ENCODE measurements at regions not wholly inside any gene's neighbourhood (a gene's known extent, or its start where the extent isn't known, plus 50 kb on each side); places are given as distances from the start of the nearest gene placed in this dataset.
"Not testable (repeated sequence)": the region's sequence is repeated elsewhere in the genome, so short reads cannot be mapped to it uniquely, and the experiment has no call there.

DNA sequence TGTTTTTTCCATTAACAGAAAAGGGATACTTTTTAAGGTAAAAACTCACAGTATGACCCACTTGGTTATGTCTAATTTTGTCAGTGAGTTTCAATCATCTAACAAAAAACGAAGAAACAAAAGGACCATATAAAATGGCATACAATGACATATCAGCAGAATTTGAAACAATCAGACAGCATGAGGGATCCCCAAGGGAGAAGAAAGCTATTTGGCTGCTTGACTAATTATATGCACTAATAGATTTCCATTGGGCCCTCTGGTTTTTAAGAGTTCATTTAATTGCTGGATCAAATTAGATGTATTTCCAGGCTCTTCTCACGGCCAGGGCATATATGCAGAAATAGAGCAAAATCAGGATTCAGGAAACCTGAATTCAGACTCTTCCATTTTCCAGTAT is 376.4 kb upstream of the GBE1 start:
- DNase-seq: peak in 1 of 3 experiments; percentile 6

DNA sequence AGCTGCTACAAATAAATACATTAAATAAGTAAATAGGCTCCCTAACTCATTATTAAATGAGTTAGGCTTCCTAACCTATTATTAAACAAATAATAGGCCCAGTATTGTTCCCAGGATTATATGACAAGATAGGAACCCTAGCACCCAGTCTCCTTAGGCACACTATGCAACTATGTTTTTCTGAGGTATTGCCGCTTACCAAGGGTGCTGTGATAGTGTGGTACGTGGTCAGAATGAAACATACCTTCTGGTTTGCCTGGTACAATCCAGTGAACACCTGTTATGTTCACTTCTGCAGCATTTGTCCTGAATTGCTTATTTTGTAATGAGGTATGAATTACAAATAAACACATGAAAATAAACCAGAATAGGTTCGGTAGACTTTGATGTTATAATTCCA is 375.6 kb upstream of the GBE1 start:
- no peak for DNase-seq

DNA sequence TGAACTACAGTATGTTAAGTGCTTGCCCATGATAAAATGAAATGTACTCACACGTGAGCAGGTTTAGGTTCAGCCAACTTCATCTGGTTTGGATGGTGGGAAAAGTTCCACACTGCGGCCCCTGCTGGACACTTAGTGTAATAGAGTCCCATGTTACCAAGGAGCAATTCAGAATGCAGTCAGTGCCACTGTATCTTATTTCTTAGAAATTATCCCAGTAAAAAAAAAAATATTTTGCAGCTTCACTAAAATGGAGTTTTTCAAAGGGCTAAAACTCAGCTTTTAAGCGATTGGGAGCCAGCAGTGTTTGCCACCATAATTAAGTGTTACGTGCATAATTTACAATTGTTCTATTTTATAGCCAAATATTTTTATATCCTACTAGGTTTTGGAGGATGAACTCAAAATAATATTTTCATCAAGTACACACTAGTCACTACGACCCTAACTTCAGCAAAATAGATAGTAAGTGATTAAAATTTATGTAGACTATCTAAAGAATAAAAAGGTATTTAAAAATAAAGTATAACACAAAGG is 371.7 kb upstream of the GBE1 start:
- peak in 2 of 3 experiments; percentile 13 to 27 for DNase-seq

DNA sequence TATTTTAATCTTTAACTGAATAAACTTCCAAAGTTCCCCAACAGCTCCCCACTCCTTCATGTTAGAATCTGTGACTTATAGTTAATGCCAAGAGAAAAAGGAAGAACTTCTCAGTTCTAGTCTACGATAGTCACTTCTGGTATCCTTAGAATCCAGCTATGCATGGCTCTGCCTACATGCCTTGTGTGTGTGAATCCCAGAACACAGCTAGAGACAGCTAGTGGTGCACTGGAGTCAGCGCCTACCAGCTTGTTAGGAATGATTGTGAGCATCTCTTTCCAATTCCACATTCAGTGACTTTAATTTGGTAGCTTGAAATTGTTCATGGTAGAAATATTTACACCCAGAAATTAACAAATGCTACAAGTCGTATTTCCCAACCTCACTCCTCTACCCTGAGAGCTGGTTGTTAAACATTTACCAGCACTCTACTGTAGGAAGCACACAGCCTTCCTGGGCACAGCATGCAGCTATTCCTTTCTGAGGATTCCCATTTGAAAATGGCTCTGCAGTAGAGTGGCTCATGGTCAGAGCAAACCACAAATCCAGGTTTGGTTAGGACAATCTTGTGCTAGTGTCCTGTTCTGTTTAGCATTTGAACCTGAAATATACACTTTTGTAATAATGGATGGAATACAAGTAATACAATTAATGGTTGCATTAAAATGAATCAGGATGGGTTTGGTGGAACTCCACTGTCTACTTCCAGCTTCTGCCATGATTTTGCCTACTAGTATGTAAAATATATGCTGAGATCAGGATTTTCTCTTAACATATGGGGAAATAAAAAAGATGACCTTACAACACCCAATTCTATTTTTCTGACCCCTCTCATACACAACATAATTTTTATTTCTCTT is 371.0 kb upstream of the GBE1 start:
- no peak for DNase-seq

DNA sequence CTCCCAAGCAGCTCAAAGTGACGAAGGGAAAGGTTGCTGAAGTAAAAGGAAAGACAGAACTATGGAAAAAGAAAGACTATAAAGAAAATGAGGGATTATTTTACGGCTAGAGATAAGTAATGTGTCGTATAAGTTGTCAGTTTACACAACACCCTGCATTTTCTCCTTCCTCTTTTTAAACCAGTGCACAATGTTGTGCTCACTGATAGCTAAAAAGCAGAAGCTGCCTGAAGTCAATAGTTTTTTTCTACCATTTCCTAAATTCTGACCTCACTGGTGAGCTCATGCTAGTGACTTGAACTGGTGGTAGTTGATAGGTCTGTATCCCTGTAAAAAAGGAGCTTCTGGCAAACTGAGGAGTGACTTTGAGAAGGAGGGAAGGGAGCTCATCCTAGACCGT is 368.6 kb upstream of the GBE1 start:
- no peak for DNase-seq

DNA sequence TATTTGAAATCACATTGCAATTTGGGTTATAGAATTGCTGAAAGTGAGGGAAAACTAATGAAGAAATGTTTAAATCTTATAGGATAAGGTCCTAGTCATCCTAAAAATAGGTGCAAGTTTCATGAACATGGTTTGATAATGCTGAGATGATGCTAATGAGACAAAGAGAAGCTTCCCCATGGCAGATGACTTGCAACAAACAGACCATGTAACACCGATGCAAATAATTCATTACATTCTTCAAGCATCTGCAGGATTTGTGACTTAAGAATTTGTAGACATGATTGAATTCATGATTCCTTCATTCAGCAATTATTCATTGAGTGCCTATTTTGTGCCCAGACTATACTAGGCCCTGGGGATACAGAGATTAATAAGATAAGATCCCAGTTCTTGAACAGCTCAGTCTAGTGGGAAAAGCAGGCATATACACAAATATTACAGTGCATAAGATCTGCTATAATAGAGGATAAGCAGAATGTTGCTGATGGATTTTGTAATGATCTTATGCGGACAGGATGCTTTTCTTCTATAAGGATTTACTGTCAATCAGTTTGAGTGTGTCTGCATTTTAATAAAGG is 367.9 kb upstream of the GBE1 start:
- no peak for DNase-seq

DNA sequence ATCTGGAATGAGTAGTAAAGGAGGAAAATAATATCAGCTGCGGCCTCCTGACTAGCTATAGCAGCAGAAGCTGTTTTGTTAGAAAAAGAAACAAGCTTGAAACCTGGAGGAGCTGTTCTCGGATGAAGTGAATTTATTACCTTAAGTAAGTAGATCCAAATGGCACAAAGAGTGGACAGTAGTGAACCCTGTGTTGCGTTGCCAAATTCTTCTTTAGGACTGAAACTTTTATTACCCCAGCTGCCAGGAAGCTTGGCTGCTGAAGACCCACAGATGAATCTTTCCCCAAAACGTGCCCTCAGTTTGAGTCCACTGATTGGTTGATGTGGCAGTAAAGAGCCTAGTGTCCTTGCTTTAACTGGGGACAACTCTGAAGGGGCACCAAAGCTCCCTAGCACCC is 366.8 kb upstream of the GBE1 start:
- no peak for DNase-seq

DNA sequence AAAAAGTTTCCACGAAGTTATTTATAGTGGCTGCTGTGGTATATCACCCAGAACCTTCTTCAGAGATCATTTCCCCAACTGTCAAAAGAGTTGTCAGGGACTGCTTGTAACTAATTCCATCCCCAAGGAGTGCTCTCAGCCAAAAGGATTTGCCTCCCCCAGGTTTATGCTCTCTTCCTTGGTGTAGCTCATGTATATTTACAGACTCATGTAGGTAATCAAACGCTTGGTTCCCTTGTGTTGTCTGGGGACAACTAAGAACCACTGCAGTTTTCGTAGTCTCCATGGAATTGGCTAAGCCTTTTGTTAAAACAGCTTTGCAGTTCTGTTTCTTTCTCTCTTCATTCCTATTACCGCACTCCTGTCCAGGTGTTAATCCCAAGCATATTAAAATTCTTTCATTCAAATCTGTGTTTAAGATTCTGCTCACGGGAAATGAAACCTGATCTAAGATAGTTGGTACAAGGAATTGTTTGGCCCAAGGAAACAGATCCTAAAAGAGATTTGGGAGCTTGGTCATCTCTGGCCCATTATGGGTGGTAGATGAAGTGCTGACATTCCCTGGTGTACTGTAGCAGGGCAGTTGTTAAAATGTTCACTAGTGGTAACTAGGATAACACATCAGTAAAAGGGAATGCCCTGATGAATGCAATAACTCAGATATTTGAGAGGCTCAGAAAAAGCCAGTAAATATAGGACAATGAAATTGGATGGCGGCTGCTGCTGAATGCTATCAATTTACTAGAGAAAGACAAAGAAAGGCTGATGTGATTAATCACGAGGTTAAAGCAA is 361.3 kb upstream of the GBE1 start:
- no peak for DNase-seq

DNA sequence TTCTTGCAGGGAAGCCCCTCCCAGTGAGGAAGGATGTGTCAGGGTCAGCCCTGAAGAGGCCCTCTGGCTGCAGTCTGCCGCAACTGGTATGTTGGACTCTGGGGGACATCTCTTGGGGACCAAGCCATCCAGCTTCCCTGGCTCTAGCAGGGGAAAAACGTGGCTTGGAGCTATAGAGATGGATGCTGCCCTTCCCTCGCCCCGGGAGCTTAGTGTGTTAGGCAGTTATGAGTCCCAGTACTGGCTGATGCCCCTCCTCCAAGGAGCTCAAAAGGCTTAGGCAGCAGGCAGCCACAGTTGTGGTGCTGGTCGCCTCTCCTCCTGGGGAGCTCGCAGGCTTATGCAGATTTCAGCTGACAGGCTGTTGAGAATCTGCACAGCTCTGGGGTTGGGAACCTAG is 353.1 kb upstream of the GBE1 start:
- DNase-seq: no peak

DNA sequence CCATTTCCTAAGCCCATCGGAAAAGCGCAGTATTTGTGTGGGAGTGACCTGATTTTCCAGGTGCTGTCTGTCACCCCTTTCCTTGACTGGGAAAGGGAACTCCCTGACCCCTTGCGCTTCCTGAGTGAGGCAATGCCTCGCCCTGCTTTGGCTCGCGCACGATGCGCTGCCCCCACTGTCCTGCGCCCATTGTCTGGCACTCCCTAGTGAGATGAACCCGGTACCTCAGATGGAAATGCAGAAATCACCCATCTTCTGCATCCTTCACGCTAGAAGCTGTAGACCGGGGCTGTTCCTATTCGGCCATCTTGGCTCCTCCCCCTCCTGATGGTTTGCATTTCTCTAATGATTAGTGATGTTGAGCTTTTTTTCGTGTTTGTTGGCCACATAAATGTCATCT is 349.3 kb upstream of the GBE1 start:
- DNase-seq: not testable (repeated sequence)

DNA sequence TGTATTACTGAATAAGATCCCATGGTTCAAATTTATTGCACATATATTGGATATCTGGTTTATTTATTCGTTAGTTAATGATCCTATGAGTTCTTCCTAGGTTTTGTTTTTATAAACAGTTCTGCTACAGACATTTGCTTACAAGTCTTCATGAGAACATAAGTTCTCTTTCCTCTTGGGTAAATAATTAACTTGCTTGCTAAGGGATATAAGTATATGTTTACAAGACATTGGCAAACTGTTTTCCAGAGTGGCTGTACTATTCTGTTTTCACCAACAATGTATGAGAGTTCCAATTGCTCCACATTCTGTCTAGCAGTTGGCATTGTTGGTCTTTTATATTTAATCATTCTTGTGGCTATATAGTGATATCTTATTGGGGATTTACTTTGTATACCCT is 341.8 kb upstream of the GBE1 start:
- no peak for DNase-seq

DNA sequence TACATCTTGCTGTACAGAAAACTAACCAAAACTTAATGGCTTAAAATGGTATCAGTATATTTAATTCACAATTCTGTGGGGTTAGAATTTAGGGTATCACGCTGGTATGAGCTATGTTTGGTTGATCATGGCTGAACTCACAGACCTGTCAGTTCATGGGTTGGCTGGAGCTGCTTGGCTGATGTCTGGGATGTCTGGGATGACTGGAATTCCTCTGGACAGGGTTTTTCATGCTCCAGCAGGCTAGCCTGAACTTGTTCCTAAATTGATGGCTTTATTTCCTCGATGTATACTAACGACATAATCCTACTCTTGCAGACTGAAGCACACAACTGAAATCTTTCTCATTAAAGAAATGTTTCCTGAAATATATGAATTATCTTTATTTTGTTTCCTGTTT is 338.9 kb upstream of the GBE1 start:
- DNase-seq: no peak

DNA sequence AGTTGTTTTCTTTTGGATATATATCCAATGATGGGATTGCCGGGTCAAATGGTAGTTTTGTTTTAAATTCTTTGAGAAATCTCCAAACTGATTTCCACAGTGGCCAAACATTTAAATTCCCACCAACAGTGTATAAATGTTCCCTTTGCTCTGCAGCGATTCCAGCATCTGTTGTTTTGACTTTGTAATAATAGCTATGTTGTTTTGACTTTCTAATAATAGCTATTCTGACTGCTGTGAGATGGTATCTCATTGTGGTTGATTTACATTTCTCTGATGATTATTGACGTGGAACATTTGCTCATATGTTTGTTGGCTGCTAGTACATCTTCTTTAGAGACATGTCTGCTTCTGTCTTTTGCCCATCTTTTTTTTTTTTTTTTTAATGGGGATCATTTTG is 332.2 kb upstream of the GBE1 start:
- no peak for DNase-seq

DNA sequence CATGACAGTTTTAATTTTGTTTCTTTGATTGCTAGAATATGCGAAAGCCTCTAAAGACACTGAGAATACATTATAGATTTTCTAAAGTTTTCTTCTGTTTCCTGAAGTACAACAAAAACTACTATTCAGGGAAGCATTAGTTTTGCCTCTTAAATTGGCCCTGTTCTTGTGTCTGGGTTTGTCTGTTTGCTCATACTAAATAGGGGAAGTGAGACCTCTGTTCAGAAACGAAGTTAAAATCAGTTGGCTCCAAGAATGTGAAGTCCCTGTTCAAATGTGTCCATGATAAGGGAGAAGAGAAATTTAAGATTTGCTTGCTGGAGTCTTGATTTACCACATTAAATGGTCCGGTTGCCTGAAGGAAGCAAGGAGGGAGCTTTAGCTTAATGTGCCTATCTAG is 327.3 kb upstream of the GBE1 start:
- DNase-seq: no peak

DNA sequence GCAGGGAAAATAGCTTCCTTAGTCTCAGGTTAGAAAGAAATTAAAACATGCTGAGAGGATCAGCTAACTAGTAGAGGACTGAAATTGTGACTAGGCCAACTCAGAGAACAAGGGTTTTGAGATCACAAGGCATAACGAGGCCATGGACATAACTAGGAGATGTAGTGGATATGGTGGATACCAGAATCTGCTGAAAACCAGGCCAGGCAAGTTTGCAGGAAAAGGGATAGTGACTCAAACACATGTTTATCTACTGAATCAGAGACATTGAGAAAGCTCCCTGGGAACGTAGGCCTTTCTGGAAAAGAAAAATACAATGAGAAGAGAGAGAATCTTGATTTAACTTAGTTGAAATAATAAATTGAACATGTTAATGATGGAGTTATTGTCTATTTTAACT is 326.5 kb upstream of the GBE1 start:
- DNase-seq: no peak

DNA sequence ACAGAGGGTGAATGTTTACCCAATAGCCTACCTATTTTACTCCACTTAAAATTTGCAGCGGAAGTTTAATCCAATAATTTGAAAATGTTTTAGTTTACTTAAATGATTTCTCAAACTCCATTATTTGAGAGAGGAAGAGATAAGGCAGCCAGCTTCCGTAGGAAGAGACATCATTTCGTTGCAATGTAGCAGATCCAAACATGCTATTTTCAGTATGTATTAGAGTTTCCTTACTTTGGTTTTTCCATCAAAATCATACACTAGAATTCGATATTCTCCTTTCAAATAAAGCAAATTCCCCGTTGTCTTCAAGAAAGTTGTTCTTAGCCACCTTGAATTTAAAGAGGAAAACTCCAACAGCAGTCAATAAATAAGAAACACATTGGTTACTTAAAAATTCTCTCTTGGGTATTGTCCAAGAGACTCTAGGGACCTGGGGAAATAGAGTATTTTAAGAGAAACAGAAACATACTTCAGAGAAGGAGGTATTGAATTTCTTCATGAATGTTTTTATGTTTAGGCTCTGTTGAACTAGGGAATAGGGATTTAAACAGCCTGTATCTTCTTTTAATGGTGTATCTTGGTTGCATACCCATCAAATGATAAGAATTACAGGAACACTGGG is 324.5 kb upstream of the GBE1 start:
- DNase-seq: no peak

DNA sequence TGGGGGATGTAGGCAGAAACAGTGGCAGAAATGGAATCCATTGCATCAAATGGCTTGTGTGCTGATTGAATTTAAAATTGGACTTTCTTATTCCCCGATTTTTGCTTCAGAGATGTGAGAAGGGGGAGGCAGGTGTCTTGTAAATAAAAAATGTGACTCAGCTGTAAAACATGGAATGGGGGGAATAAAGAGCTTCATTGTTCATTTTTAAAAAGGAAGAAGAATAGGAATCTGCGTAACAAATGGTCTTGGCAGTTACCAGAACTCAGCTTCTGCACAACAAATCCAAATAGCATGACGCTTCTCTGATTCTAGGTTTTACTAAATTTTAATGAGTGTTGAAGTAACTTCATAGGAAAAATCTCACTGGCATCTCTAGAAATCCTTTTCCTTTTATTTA is 323.9 kb upstream of the GBE1 start:
- no peak for DNase-seq

DNA sequence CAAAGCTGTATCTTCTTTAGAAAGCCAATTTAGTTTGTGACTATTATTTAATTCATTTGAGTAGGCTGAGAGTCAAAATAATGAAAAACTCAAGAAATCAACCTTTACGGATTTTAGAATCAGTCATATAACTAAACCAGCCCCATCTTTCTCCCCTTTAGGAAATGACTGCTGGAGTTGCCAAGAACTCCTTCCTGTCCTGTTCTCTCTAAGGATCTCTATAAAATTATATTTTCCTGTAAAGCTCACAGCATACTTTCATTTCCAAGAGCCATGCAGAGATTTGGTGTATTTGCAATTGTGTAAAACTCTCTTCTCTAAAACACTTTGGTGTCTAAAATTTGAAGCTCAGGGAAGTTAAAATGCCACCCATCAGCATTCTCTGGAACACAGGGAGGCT is 323.4 kb upstream of the GBE1 start:
- DNase-seq: no peak

DNA sequence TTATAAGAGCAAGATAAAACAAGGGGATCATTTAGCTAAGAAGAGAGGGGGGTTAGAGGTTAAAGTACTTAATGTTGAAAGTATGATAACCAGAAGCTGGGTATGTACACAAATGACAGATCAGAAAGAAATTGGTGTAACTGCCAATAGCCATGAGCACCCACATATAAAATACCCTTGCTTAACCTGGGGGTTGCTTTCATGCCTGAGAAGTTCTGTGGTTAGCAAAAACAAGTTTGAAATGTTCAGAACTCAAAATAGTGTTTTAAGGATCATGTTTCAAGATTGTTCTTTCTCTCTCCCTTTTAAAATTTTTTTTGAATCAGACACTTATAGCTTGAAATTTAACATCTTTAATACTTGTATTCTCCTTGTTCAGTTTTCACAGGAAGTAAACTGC is 321.4 kb upstream of the GBE1 start:
- no peak for DNase-seq

DNA sequence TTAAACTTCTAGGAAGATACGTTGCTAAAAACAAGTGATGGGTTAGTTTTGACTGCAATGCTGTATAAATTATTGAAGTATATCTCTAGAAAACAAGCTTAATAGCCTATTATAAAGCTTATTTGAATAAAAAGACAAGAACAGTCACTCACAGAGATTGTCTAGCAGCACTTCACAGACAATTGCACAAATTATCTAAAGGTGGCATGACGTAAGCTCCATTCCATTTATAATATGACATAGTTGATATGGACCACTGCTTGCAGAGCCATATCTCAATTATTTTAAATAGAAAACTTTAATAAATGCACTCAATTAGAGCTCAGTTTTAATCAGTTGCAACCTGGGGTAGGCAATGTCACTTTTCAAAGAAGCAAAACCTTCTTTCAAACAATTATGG is 319.9 kb upstream of the GBE1 start:
- DNase-seq: peak in 1 of 3 experiments; percentile 10

DNA sequence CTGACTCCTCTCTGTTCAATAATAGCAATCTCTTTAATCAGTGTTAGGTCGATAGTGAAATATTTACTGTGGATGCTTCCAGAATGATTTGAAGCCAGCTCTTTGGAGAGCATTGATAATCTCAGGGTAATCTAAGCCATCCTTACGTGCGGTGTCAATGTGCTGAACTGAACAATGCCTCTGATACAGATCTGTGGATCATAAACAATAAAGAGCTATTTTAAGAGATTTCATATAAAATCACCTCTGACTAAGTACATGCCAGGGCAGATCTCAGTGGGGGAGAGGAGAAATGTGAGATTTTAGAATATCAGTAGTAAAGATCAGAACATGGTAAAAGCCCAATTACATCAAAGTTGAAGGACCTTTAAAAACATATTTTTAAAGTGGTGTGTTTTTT is 319.3 kb upstream of the GBE1 start:
- no peak for DNase-seq

DNA sequence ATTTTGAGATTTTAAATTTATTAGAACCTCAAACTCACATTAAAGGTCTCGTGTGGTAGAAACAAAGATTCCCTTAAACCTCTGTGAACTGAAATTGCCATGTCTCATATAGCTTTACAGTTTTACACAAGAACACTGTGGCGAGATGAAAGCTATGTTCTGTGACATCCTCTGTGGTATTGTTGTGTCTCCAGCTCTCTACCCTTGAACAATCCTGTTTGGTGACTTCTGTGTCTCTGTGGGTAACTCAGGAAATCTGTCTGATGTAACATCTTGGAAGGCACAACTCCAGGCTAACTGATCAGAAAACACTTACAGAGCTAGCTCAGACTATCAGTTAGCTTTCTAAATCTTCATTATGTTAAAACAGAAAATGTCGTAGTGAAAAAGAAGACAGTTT is 318.8 kb upstream of the GBE1 start:
- no peak for DNase-seq

DNA sequence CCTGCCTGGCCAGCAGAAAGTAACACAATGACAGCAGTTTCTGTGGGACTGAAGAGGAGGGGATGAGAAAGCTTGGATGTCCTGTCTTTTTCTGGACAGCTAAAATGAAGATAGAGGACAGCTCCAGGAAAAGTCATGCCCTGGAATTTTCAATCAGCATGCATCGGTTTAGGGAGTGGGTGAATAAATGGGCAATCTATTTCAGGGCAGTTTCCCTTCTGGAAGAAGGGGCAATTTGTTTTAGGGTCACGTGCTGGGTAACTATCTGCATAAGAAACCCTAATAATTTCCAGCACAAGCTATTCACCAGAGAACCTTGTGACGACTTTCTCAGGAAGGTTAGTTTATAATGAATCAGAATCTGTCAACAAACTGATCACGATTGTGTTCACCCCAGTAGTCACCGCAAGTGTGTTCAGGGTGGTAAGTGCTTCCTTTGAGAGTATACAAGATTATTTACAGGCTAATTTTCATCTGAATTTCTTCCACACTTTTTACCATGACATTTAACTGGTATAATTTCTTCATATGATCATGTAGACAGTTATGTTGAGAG is 318.0 kb upstream of the GBE1 start:
- no peak for DNase-seq
